SK-N-SH treated with all-trans-retinoic acid at 6 μM for 48 hours (cell line): ENCODE measurements at regions not wholly inside any gene's neighbourhood (a gene's known extent, or its start where the extent isn't known, plus 50 kb on each side); places are given as distances from the start of the nearest gene placed in this dataset.

Experiments used
- ATAC-seq: fragments of 200-7000 bp; cut with Tn5 transposase; 3 replicates; pipeline ENCODE4 v1.9.1; 2020; ENCODE audit warnings: mild to moderate bottlenecking, moderate library complexity
- ARNTL ChIP-seq: fragments of 450-650 bp; formaldehyde crosslinking; IDR thresholded peaks from 2 replicates; pipeline ENCODE4 v1.5.0; 2020; ENCODE audit warnings: low read depth, mild to moderate bottlenecking, moderate library complexity, borderline replicate concordance
- BACH2 ChIP-seq: fragments of 250-450 bp; sonication (Bioruptor Pico); IDR thresholded peaks from 2 replicates; pipeline ENCODE4 v1.9.0; 2021; ENCODE audit warnings: mild to moderate bottlenecking, borderline replicate concordance
- CREB5 ChIP-seq: fragments of 250-450 bp; sonication (Bioruptor Pico); IDR thresholded peaks from 2 replicates; pipeline ENCODE4 v1.5.1; 2020; ENCODE audit warnings: low read depth, mild to moderate bottlenecking, moderate library complexity
- CSDC2 ChIP-seq: fragments of 250-450 bp; sonication (Bioruptor Pico); IDR thresholded peaks from 2 replicates; pipeline ENCODE4 v1.5.0; 2020; ENCODE audit warnings: mild to moderate bottlenecking, moderate library complexity
- CSRNP3 ChIP-seq: fragments of 250-450 bp; sonication (Bioruptor Pico); IDR thresholded peaks from 2 replicates; pipeline ENCODE4 v1.5.1; 2021; ENCODE audit warnings: mild to moderate bottlenecking, moderate library complexity
- ESRRG ChIP-seq: fragments of 250-450 bp; sonication (Bioruptor Pico); IDR thresholded peaks from 2 replicates; pipeline ENCODE4 v1.6.1; 2021; ENCODE audit warnings: mild to moderate bottlenecking
- GLIS3 ChIP-seq: fragments of 250-450 bp; sonication (Bioruptor Pico); IDR thresholded peaks from 2 replicates; pipeline ENCODE4 v1.5.0; 2020; ENCODE audit warnings: mild to moderate bottlenecking, moderate library complexity
- ISL1 ChIP-seq: fragments of 250-450 bp; sonication (Bioruptor Pico); IDR thresholded peaks from 2 replicates; pipeline ENCODE4 v2.1.2; 2022; ENCODE audit warnings: mild to moderate bottlenecking, moderate library complexity
- OSR1 ChIP-seq: fragments of 250-450 bp; sonication (Bioruptor Pico); IDR thresholded peaks from 2 replicates; pipeline ENCODE4 v1.8.0; 2022; ENCODE audit warnings: moderate library complexity, mild to moderate bottlenecking, inconsistent platforms
- PATZ1 ChIP-seq: fragments of 250-450 bp; sonication (Bioruptor Pico); IDR thresholded peaks from 2 replicates; pipeline ENCODE4 v1.8.0; 2020; ENCODE audit warnings: mild to moderate bottlenecking, moderate library complexity, borderline replicate concordance
- PPARA ChIP-seq: fragments of 250-450 bp; sonication (Bioruptor Pico); IDR thresholded peaks from 2 replicates; pipeline ENCODE4 v1.5.0; 2020; ENCODE audit warnings: mild to moderate bottlenecking, borderline replicate concordance
- RARB ChIP-seq: fragments of 250-450 bp; sonication (Bioruptor Pico); IDR thresholded peaks from 2 replicates; pipeline ENCODE4 v1.8.0; 2021; ENCODE audit warnings: mild to moderate bottlenecking, moderate library complexity
- SNAI2 ChIP-seq: fragments of 250-450 bp; sonication (Bioruptor Pico); IDR thresholded peaks from 2 replicates; pipeline ENCODE4 v1.5.0; 2020; ENCODE audit warnings: mild to moderate bottlenecking, moderate library complexity
- ZC3H10 ChIP-seq: fragments of 250-450 bp; sonication (Bioruptor Pico); IDR thresholded peaks from 2 replicates; pipeline ENCODE4 v1.5.1; 2021; ENCODE audit warnings: mild to moderate bottlenecking, moderate library complexity
- ZFP3 ChIP-seq: fragments of 250-450 bp; sonication (Bioruptor Pico); IDR thresholded peaks from 2 replicates; pipeline ENCODE4 v1.5.0; 2020; ENCODE audit warnings: mild to moderate bottlenecking, moderate library complexity
- ZFP30 ChIP-seq: fragments of 450-650 bp; formaldehyde crosslinking; IDR thresholded peaks from 2 replicates; pipeline ENCODE4 v1.5.0; 2022; ENCODE audit warnings: mild to moderate bottlenecking, moderate library complexity
- ZNF565 ChIP-seq: fragments of 450-650 bp; formaldehyde crosslinking; conservative IDR thresholded peaks from 2 replicates; pipeline ENCODE4 v1.5.0; 2020; ENCODE audit warnings: low read depth, mild to moderate bottlenecking, moderate library complexity
- ZNF70 ChIP-seq: fragments of 450-650 bp; formaldehyde crosslinking; IDR thresholded peaks from 2 replicates; pipeline ENCODE4 v1.5.0; 2020; ENCODE audit warnings: mild to moderate bottlenecking, moderate library complexity
- ZNF8 ChIP-seq: fragments of 450-650 bp; formaldehyde crosslinking; IDR thresholded peaks from 2 replicates; pipeline ENCODE4 v1.5.0; 2020; ENCODE audit warnings: mild to moderate bottlenecking, moderate library complexity
- TF ChIP-seq, protein P1 (sequence below): fragments of 250-450 bp; sonication (Bioruptor Pico); IDR thresholded peaks from 2 replicates; pipeline ENCODE4 v1.5.0; 2020; ENCODE audit warnings: mild to moderate bottlenecking, moderate library complexity

- ATAC-seq, result no peak
- no peak for TF ChIP-seq ZNF8
- TF ChIP-seq CSDC2, result no peak
- no peak for TF ChIP-seq ZC3H10 (CRISPR knock-in tag)
- TF ChIP-seq ZNF565, result no peak
- no peak for TF ChIP-seq ESRRG
- no peak for TF ChIP-seq ISL1 (CRISPR knock-in tag)
- TF ChIP-seq ZFP3 (CRISPR knock-in tag), result no peak
- TF ChIP-seq ZFP30 (CRISPR knock-in tag), result no peak
- no peak for TF ChIP-seq ARNTL (CRISPR knock-in tag)
- no peak for TF ChIP-seq PPARA (CRISPR knock-in tag)
- TF ChIP-seq RARB, result no peak
- no peak for TF ChIP-seq OSR1 (CRISPR knock-in tag)
Observed at GRCh38 chr4:188955066-188955465, 815.8 kb downstream of the TRIML1 start.

- TF ChIP-seq ISL1 (CRISPR knock-in tag), result no peak
- no peak for TF ChIP-seq CSRNP3 (CRISPR knock-in tag)
- TF ChIP-seq CREB5, result no peak
- no peak for TF ChIP-seq ZNF8
- no peak for TF ChIP-seq ZNF70
- no peak for TF ChIP-seq PATZ1 (CRISPR knock-in tag)
- TF ChIP-seq, all 23 proteins: peak for 0
- no peak for ATAC-seq
Observed at GRCh38 chr4:188956566-188956965, 817.3 kb downstream of the TRIML1 start.

GRCh38 chr4:188958346-188958745 is 819.1 kb downstream of the TRIML1 start:
- TF ChIP-seq OSR1 (CRISPR knock-in tag), result no peak
- no peak for TF ChIP-seq CSRNP3 (CRISPR knock-in tag)
- no peak for TF ChIP-seq PPARA (CRISPR knock-in tag)
- no peak for ATAC-seq

DNA sequence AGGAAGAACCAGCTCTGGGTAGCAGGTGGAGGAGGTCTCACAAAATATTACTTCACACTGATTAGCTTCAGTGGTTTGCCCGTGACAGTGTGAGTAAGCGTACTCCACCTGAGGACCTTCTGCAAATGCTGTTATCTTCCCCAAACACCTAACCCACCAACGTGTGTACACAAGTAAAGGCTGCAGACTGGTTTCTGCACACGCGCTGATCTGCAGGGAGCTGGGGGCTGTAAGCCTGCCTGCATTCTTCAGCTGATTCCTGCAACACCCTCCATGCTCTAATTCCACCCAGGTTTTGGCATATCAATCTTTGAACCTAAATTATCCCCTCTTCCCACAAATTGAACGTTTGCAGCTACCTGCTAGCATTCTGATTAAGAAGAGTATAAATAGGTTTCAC is 820.2 kb downstream of the TRIML1 start:
- TF ChIP-seq ZFP3 (CRISPR knock-in tag), result no peak
- no peak for TF ChIP-seq BACH2

DNA sequence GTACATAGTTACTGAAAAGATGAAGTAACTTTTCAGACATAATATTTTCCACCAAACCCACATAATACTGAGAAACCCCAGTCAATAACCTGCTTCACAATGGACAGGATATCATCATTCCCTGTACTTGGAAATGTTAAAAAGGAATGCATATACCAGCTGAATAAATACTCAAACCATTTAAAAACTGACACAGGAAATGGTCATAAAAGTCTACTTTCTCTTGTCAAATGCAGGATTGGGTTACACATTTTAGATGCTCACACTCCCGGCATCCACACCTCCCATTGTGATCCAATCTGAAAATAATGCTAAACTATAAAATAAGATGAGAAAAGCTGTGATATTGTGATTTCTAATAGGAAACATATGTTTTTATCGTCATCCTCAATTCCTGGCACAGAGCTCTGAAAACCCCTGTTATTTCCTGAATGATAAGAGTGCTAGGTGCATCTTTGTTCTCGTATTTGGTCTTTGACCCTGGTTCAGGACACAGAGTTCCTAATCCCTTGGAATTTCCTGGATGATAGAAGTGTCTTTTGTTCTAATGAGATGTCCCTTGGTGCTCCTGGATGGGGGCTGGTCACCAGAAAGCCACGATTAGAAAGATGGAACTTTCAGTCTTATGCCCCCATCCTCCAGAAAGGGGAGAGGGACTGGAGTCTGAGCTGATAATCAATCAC is 821.3 kb downstream of the TRIML1 start:
- no peak for ATAC-seq
- TF ChIP-seq ZNF565 (no peak), ZNF8 (no peak), GLIS3 (CRISPR knock-in tag) (no peak), SNAI2 (no peak), RARB (no peak), ZFP30 (CRISPR knock-in tag) (no peak), OSR1 (CRISPR knock-in tag) (no peak), ISL1 (CRISPR knock-in tag) (no peak), ZFP3 (CRISPR knock-in tag) (no peak), PPARA (CRISPR knock-in tag) (no peak), ESRRG (no peak), CSDC2 (no peak), CREB5 (no peak), ZC3H10 (CRISPR knock-in tag) (no peak), BACH2 (no peak), ARNTL (CRISPR knock-in tag) (no peak), ZNF70 (no peak), PATZ1 (CRISPR knock-in tag) (no peak)
- TF ChIP-seq, protein P1, sequence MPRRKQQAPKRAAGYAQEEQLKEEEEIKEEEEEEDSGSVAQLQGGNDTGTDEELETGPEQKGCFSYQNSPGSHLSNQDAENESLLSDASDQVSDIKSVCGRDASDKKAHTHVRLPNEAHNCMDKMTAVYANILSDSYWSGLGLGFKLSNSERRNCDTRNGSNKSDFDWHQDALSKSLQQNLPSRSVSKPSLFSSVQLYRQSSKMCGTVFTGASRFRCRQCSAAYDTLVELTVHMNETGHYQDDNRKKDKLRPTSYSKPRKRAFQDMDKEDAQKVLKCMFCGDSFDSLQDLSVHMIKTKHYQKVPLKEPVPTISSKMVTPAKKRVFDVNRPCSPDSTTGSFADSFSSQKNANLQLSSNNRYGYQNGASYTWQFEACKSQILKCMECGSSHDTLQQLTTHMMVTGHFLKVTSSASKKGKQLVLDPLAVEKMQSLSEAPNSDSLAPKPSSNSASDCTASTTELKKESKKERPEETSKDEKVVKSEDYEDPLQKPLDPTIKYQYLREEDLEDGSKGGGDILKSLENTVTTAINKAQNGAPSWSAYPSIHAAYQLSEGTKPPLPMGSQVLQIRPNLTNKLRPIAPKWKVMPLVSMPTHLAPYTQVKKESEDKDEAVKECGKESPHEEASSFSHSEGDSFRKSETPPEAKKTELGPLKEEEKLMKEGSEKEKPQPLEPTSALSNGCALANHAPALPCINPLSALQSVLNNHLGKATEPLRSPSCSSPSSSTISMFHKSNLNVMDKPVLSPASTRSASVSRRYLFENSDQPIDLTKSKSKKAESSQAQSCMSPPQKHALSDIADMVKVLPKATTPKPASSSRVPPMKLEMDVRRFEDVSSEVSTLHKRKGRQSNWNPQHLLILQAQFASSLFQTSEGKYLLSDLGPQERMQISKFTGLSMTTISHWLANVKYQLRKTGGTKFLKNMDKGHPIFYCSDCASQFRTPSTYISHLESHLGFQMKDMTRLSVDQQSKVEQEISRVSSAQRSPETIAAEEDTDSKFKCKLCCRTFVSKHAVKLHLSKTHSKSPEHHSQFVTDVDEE, result no peak

More for the DNA sequence above, 820.2 kb downstream of the TRIML1 start:
- no peak for ATAC-seq
